DND-41 (cell line): ENCODE measurements at regions not wholly inside any gene's neighbourhood (a gene's known extent, or its start where the extent isn't known, plus 50 kb on each side); places are given as distances from the start of the nearest gene placed in this dataset.

Experiments
- ATAC-seq: fragments of 200-7000 bp; cut with Tn5 transposase; 3 replicates; pipeline ENCODE4 v1.9.1; 2021; ENCODE audit warnings: low read depth; ENCODE audit not compliant: insufficient read depth
- DNase-seq: peaks from one replicate; pipeline ENCODE4 v3.0.0-alpha.2; 2020
- H2AFZ ChIP-seq: 2 replicates; pipeline ENCODE4 v1.6.0; 2012; ENCODE audit warnings: low read depth, low read length
- H3K27ac ChIP-seq: 2 replicates; pipeline ENCODE4 v1.5.1; 2012; ENCODE audit warnings: low read length, inconsistent platforms
- H3K27me3 ChIP-seq: fragments of 200-600 bp; sonication (generic); 2 replicates; pipeline ENCODE4 v1.6.0; 2012; ENCODE audit warnings: low read length, mild to moderate bottlenecking, inconsistent platforms; ENCODE audit not compliant: insufficient read depth, poor library complexity
- H3K36me3 ChIP-seq: 2 replicates; pipeline ENCODE4 v1.5.1; 2012; ENCODE audit warnings: low read length, inconsistent platforms; ENCODE audit not compliant: insufficient read depth
- H3K4me1 ChIP-seq: 2 replicates; pipeline ENCODE4 v1.5.1; 2012; ENCODE audit warnings: mild to moderate bottlenecking, low read length; ENCODE audit not compliant: insufficient read depth
- H3K4me2 ChIP-seq: 2 replicates; pipeline ENCODE4 v1.6.0; 2012; ENCODE audit warnings: mild to moderate bottlenecking, moderate library complexity, low read length, inconsistent platforms; ENCODE audit not compliant: insufficient read depth
- H3K4me3 ChIP-seq, 2 experiments: fragments of 200-600 bp in 1 of 2; shearing (Covaris generic) in 1 of 2; 2 replicates each; pipeline ENCODE4 v1.5.1; 2012 to 2016; ENCODE audit warnings: inconsistent platforms in 2 of 2, low read length in 2 of 2, mild to moderate bottlenecking in 2 of 2, low read depth in 1 of 2, moderate library complexity in 1 of 2
- H3K79me2 ChIP-seq: 2 replicates; pipeline ENCODE4 v1.6.0; 2012; ENCODE audit warnings: low read length, inconsistent platforms; ENCODE audit not compliant: insufficient read depth
- H3K9ac ChIP-seq: 2 replicates; pipeline ENCODE4 v1.6.0; 2012; ENCODE audit warnings: low read depth, mild to moderate bottlenecking, inconsistent platforms, low read length, moderate library complexity
- H3K9me3 ChIP-seq: 2 replicates; pipeline ENCODE4 v1.5.1; 2012; ENCODE audit warnings: low read length, moderate library complexity, mild to moderate bottlenecking, inconsistent platforms; ENCODE audit not compliant: insufficient read depth, severe bottlenecking
- H4K20me1 ChIP-seq: 2 replicates; pipeline ENCODE4 v1.6.0; 2012; ENCODE audit warnings: low read length; ENCODE audit not compliant: insufficient read depth
- EZH2 ChIP-seq: IDR thresholded peaks from 3 replicates; pipeline ENCODE4 v1.6.1; 2012; ENCODE audit warnings: borderline replicate concordance, low read depth, mild to moderate bottlenecking, moderate library complexity, low read length, inconsistent platforms; ENCODE audit not compliant: severe bottlenecking
- TF ChIP-seq, protein P1 (sequence below): IDR thresholded peaks from 2 replicates; pipeline ENCODE4 v1.5.1; 2012; ENCODE audit warnings: borderline replicate concordance, low read length, moderate library complexity, mild to moderate bottlenecking; ENCODE audit not compliant: poor library complexity, severe bottlenecking; ENCODE audit errors: extremely low read depth

DNA sequence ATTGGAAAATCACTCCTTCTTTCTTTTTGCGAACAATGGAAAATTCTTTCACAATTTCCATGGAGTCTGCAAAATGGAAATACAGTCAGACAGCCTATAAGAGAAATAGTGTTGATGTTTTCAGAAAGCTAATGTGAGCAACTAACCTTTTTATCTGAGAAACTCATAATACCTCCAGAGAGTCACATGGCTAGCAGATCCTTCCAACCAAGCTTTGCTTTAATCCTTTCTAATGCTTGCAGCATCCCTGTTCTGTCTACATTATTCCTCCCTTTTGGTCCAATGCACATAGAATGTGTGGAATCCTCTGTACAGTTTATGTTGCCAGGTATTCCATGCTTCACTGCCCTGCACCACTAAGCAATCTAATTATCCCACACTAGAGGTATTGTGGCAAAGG is 717.5 kb upstream of the LRRN3 start:
- H2AFZ ChIP-seq, result no peak overlapping the region
- H3K9me3 ChIP-seq, result peaks cover 4% of the 10 kb centered on the region
- ATAC-seq, result no peak
- no peak overlapping the region for H3K4me3 ChIP-seq
- TF ChIP-seq EZH2, result no peak
- TF ChIP-seq, protein P1, sequence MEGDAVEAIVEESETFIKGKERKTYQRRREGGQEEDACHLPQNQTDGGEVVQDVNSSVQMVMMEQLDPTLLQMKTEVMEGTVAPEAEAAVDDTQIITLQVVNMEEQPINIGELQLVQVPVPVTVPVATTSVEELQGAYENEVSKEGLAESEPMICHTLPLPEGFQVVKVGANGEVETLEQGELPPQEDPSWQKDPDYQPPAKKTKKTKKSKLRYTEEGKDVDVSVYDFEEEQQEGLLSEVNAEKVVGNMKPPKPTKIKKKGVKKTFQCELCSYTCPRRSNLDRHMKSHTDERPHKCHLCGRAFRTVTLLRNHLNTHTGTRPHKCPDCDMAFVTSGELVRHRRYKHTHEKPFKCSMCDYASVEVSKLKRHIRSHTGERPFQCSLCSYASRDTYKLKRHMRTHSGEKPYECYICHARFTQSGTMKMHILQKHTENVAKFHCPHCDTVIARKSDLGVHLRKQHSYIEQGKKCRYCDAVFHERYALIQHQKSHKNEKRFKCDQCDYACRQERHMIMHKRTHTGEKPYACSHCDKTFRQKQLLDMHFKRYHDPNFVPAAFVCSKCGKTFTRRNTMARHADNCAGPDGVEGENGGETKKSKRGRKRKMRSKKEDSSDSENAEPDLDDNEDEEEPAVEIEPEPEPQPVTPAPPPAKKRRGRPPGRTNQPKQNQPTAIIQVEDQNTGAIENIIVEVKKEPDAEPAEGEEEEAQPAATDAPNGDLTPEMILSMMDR, result no peak
- no peak overlapping the region for H3K27ac ChIP-seq
- H4K20me1 ChIP-seq, result no peaks in the 10 kb centered on the region
- H3K4me2 ChIP-seq, result no peak overlapping the region
- DNase-seq, result no peak
- H3K27me3 ChIP-seq, result no peaks in the 10 kb centered on the region
- no peaks in the 10 kb centered on the region for H3K4me1 ChIP-seq
- H3K79me2 ChIP-seq, result no peaks in the 10 kb centered on the region
- H3K36me3 ChIP-seq, result no peaks in the 10 kb centered on the region
- H3K9ac ChIP-seq, result no peak overlapping the region

- H3K9me3 ChIP-seq, result peaks cover 4% of the 10 kb centered on the region
- H3K4me2 ChIP-seq, result no peak overlapping the region
- no peaks in the 10 kb centered on the region for H3K79me2 ChIP-seq
- H3K4me1 ChIP-seq, result no peaks in the 10 kb centered on the region
- DNase-seq (no peak), ATAC-seq (no peak)
- H4K20me1 ChIP-seq, result no peaks in the 10 kb centered on the region
- H3K27me3 ChIP-seq, result no peaks in the 10 kb centered on the region
- no peak overlapping the region for H3K4me3 ChIP-seq
- no peak overlapping the region for H3K27ac ChIP-seq
- H3K9ac ChIP-seq, result no peak overlapping the region
- H3K36me3 ChIP-seq, result no peaks in the 10 kb centered on the region
- no peak for TF ChIP-seq EZH2
- TF ChIP-seq, protein P1, result no peak
- no peak overlapping the region for H2AFZ ChIP-seq
Observed at GRCh38 chr7:110373859-110374258, 717.1 kb upstream of the LRRN3 start.

- TF ChIP-seq, protein P1, result no peak
- no peak for TF ChIP-seq EZH2
- Histone ChIP-seq H3K4me2 (no peak overlapping the region), H3K9ac (no peak overlapping the region), H2AFZ (no peak overlapping the region), H4K20me1 (no peaks in the 10 kb centered on the region), H3K79me2 (no peaks in the 10 kb centered on the region), H3K27ac (no peak overlapping the region), H3K4me1 (no peaks in the 10 kb centered on the region), H3K9me3 (peaks cover under 1% of the 10 kb centered on the region), H3K36me3 (no peaks in the 10 kb centered on the region), H3K27me3 (no peaks in the 10 kb centered on the region), H3K4me3 (no peak overlapping the region)
- ATAC-seq (no peak), DNase-seq (no peak)
Observed at GRCh38 chr7:110375068-110375467, 715.9 kb upstream of the LRRN3 start.

GRCh38 chr7:110382736-110383135 is 708.2 kb upstream of the LRRN3 start:
- H4K20me1 ChIP-seq, result no peaks in the 10 kb centered on the region
- ATAC-seq (no peak), DNase-seq (no peak)
- no peaks in the 10 kb centered on the region for H3K27me3 ChIP-seq
- no peak overlapping the region for H3K27ac ChIP-seq
- no peaks in the 10 kb centered on the region for H3K9me3 ChIP-seq
- TF ChIP-seq, protein P1, result no peak
- TF ChIP-seq EZH2, result no peak
- H2AFZ ChIP-seq, result no peak overlapping the region
- H3K4me3 ChIP-seq, result no peak overlapping the region
- H3K4me2 ChIP-seq, result no peak overlapping the region
- H3K79me2 ChIP-seq, result no peaks in the 10 kb centered on the region
- no peak overlapping the region for H3K9ac ChIP-seq
- no peaks in the 10 kb centered on the region for H3K4me1 ChIP-seq
- H3K36me3 ChIP-seq, result no peaks in the 10 kb centered on the region
